CD4-positive, alpha-beta T cell treated with Interleukin-6 at 100 ng/mL for 8 hours (primary cell): ENCODE measurements at regions not wholly inside any gene's neighbourhood (a gene's known extent, or its start where the extent isn't known, plus 50 kb on each side); places are given as distances from the start of the nearest gene placed in this dataset.

Experiments used
- DNase-seq: peaks from one replicate; pipeline ENCODE4 v3.0.0-alpha.2; 2020; ENCODE audit warnings: mixed read lengths, low spot score

- no peak for DNase-seq
Measured at GRCh38 chr14:22098435-22098834, 424.8 kb upstream of the OR4E1 start.

- no peak for DNase-seq
Measured at GRCh38 chr14:22097586-22098292, 424.1 kb upstream of the OR4E1 start.

- no peak for DNase-seq
Measured at GRCh38 chr14:22097072-22097471, 423.5 kb upstream of the OR4E1 start.

- peak; percentile 22 for DNase-seq
Measured at GRCh38 chr14:22096514-22096895, 422.9 kb upstream of the OR4E1 start.

- peak; percentile 40 for DNase-seq
Measured at GRCh38 chr14:22095860-22096513, 422.4 kb upstream of the OR4E1 start.

GRCh38 chr14:22089940-22090339, 416.3 kb upstream of the OR4E1 start:
- no peak for DNase-seq

- no peak for DNase-seq
Measured at GRCh38 chr14:22088614-22089342, 415.2 kb upstream of the OR4E1 start.

GRCh38 chr14:22086131-22086530, 412.5 kb upstream of the OR4E1 start:
- no peak for DNase-seq

- peak; percentile 56 for DNase-seq
Measured at GRCh38 chr14:22084393-22085281, 411.0 kb upstream of the OR4E1 start.

- DNase-seq = no peak
Measured at GRCh38 chr14:22081337-22081736, 407.7 kb upstream of the OR4E1 start.

GRCh38 chr14:22079766-22080165, 406.1 kb upstream of the OR4E1 start:
- DNase-seq = no peak

- DNase-seq = no peak
Measured at GRCh38 chr14:22073801-22074200, 400.2 kb upstream of the OR4E1 start.

GRCh38 chr14:22071006-22071405, 397.4 kb upstream of the OR4E1 start:
- DNase-seq = peak; percentile 70

GRCh38 chr14:22070119-22070982, 396.7 kb upstream of the OR4E1 start:
- DNase-seq = peak; percentile 66

- peak; percentile 2 for DNase-seq
Measured at GRCh38 chr14:22065347-22065746, 391.7 kb upstream of the OR4E1 start.

- no peak for DNase-seq
Measured at GRCh38 chr14:22059201-22059600, 385.6 kb upstream of the OR4E1 start.

- peak; percentile 42 for DNase-seq
Measured at GRCh38 chr14:22052795-22053194, 379.2 kb upstream of the OR4E1 start.

- peak; percentile 65 for DNase-seq
Measured at GRCh38 chr14:22047115-22047514, 373.5 kb upstream of the OR4E1 start.

- no peak for DNase-seq
Measured at GRCh38 chr14:22046063-22046462, 372.4 kb upstream of the OR4E1 start.

GRCh38 chr14:22044193-22044592, 370.6 kb upstream of the OR4E1 start:
- no peak for DNase-seq

GRCh38 chr14:22040781-22041125, 367.1 kb upstream of the OR4E1 start:
- no peak for DNase-seq
